ENCODE measurements at regions not wholly inside any gene's neighbourhood (a gene's known extent, or its start where the extent isn't known, plus 50 kb on each side); places are given as distances from the start of the nearest gene placed in this dataset.

- no peaks in the 10 kb centered on the region for H3K9me3 ChIP-seq (ENCODE audit: low read depth, low read length)
- no peaks in the 10 kb centered on the region for H3K27me3 ChIP-seq (ENCODE audit: insufficient read depth, low read length)
- H3K4me3 ChIP-seq (ENCODE audit: low read length), result no peak overlapping the region
- H3K4me1 ChIP-seq (ENCODE audit: insufficient read depth, low read length), result no peaks in the 10 kb centered on the region
Measured at GRCh38 chr13:99805361-99805760, 166.2 kb downstream of the ZIC5 start.

- no peaks in the 10 kb centered on the region for H3K4me1 ChIP-seq (ENCODE audit: insufficient read depth, low read length)
- H3K9me3 ChIP-seq (ENCODE audit: low read depth, low read length), result no peaks in the 10 kb centered on the region
- H3K27me3 ChIP-seq (ENCODE audit: insufficient read depth, low read length), result no peaks in the 10 kb centered on the region
- H3K4me3 ChIP-seq (ENCODE audit: low read length), result no peak overlapping the region
Measured at GRCh38 chr13:99803141-99803540, 168.4 kb downstream of the ZIC5 start.

GRCh38 chr13:99802416-99802815, 169.2 kb downstream of the ZIC5 start:
- Histone ChIP-seq H3K9me3 (ENCODE audit: low read depth, low read length) (no peaks in the 10 kb centered on the region), H3K27me3 (ENCODE audit: insufficient read depth, low read length) (no peaks in the 10 kb centered on the region), H3K4me1 (ENCODE audit: insufficient read depth, low read length) (no peaks in the 10 kb centered on the region), H3K4me3 (ENCODE audit: low read length) (no peak overlapping the region)

GRCh38 chr13:99800951-99801350, 170.6 kb downstream of the ZIC5 start:
- H3K27me3 ChIP-seq (ENCODE audit: insufficient read depth, low read length), result no peaks in the 10 kb centered on the region
- H3K4me3 ChIP-seq (ENCODE audit: low read length), result no peak overlapping the region
- H3K4me1 ChIP-seq (ENCODE audit: insufficient read depth, low read length), result no peaks in the 10 kb centered on the region
- no peaks in the 10 kb centered on the region for H3K9me3 ChIP-seq (ENCODE audit: low read depth, low read length)

- no peak overlapping the region for H3K4me3 ChIP-seq (ENCODE audit: low read length)
- H3K9me3 ChIP-seq (ENCODE audit: low read depth, low read length), result no peaks in the 10 kb centered on the region
- no peaks in the 10 kb centered on the region for H3K27me3 ChIP-seq (ENCODE audit: insufficient read depth, low read length)
- no peaks in the 10 kb centered on the region for H3K4me1 ChIP-seq (ENCODE audit: insufficient read depth, low read length)
Measured at GRCh38 chr13:99800011-99800410, 171.6 kb downstream of the ZIC5 start.

- no peaks in the 10 kb centered on the region for H3K4me1 ChIP-seq (ENCODE audit: insufficient read depth, low read length)
- H3K9me3 ChIP-seq (ENCODE audit: low read depth, low read length), result no peaks in the 10 kb centered on the region
- H3K27me3 ChIP-seq (ENCODE audit: insufficient read depth, low read length), result no peaks in the 10 kb centered on the region
- no peak overlapping the region for H3K4me3 ChIP-seq (ENCODE audit: low read length)
Measured at GRCh38 chr13:99798756-99799155, 172.8 kb downstream of the ZIC5 start.

GRCh38 chr13:99797691-99798090, 173.9 kb downstream of the ZIC5 start:
- Histone ChIP-seq H3K27me3 (ENCODE audit: insufficient read depth, low read length) (no peaks in the 10 kb centered on the region), H3K9me3 (ENCODE audit: low read depth, low read length) (no peaks in the 10 kb centered on the region), H3K4me1 (ENCODE audit: insufficient read depth, low read length) (no peaks in the 10 kb centered on the region), H3K4me3 (ENCODE audit: low read length) (no peak overlapping the region)

- H3K9me3 ChIP-seq (ENCODE audit: low read depth, low read length), result no peaks in the 10 kb centered on the region
- no peaks in the 10 kb centered on the region for H3K27me3 ChIP-seq (ENCODE audit: insufficient read depth, low read length)
- no peak overlapping the region for H3K4me3 ChIP-seq (ENCODE audit: low read length)
- no peaks in the 10 kb centered on the region for H3K4me1 ChIP-seq (ENCODE audit: insufficient read depth, low read length)
Measured at GRCh38 chr13:99796175-99796819, 175.3 kb downstream of the ZIC5 start.

- Histone ChIP-seq H3K4me3 (ENCODE audit: low read length) (no peak overlapping the region), H3K27me3 (ENCODE audit: insufficient read depth, low read length) (no peaks in the 10 kb centered on the region), H3K9me3 (ENCODE audit: low read depth, low read length) (no peaks in the 10 kb centered on the region), H3K4me1 (ENCODE audit: insufficient read depth, low read length) (no peaks in the 10 kb centered on the region)
Measured at GRCh38 chr13:99792079-99792921, 179.3 kb downstream of the ZIC5 start.

- Histone ChIP-seq H3K9me3 (ENCODE audit: low read depth, low read length) (no peaks in the 10 kb centered on the region), H3K4me3 (ENCODE audit: low read length) (no peak overlapping the region), H3K4me1 (ENCODE audit: insufficient read depth, low read length) (no peaks in the 10 kb centered on the region), H3K27me3 (ENCODE audit: insufficient read depth, low read length) (no peaks in the 10 kb centered on the region)
Measured at GRCh38 chr13:99782669-99783068, 188.9 kb downstream of the ZIC5 start.

GRCh38 chr13:99778500-99778899, 193.1 kb downstream of the ZIC5 start:
- Histone ChIP-seq H3K27me3 (ENCODE audit: insufficient read depth, low read length) (no peaks in the 10 kb centered on the region), H3K4me1 (ENCODE audit: insufficient read depth, low read length) (no peaks in the 10 kb centered on the region), H3K4me3 (ENCODE audit: low read length) (no peak overlapping the region), H3K9me3 (ENCODE audit: low read depth, low read length) (no peaks in the 10 kb centered on the region)

GRCh38 chr13:99777873-99778272, 193.7 kb downstream of the ZIC5 start:
- H3K4me1 ChIP-seq (ENCODE audit: insufficient read depth, low read length), result no peaks in the 10 kb centered on the region
- no peaks in the 10 kb centered on the region for H3K27me3 ChIP-seq (ENCODE audit: insufficient read depth, low read length)
- no peak overlapping the region for H3K4me3 ChIP-seq (ENCODE audit: low read length)
- H3K9me3 ChIP-seq (ENCODE audit: low read depth, low read length), result no peaks in the 10 kb centered on the region

GRCh38 chr13:99774644-99775043, 196.9 kb downstream of the ZIC5 start:
- H3K4me1 ChIP-seq (ENCODE audit: insufficient read depth, low read length), result no peaks in the 10 kb centered on the region
- no peaks in the 10 kb centered on the region for H3K9me3 ChIP-seq (ENCODE audit: low read depth, low read length)
- no peak overlapping the region for H3K4me3 ChIP-seq (ENCODE audit: low read length)
- no peaks in the 10 kb centered on the region for H3K27me3 ChIP-seq (ENCODE audit: insufficient read depth, low read length)

GRCh38 chr13:99768986-99769385, 202.6 kb downstream of the ZIC5 start:
- no peak overlapping the region for H3K4me3 ChIP-seq (ENCODE audit: low read length)
- no peaks in the 10 kb centered on the region for H3K27me3 ChIP-seq (ENCODE audit: insufficient read depth, low read length)
- peaks cover 17% of the 10 kb centered on the region for H3K9me3 ChIP-seq (ENCODE audit: low read depth, low read length)
- H3K4me1 ChIP-seq (ENCODE audit: insufficient read depth, low read length), result no peaks in the 10 kb centered on the region

GRCh38 chr13:99766641-99767045, 204.9 kb downstream of the ZIC5 start:
- no peak overlapping the region for H3K4me3 ChIP-seq (ENCODE audit: low read length)
- H3K4me1 ChIP-seq (ENCODE audit: insufficient read depth, low read length), result no peaks in the 10 kb centered on the region
- peaks cover 23% of the 10 kb centered on the region for H3K9me3 ChIP-seq (ENCODE audit: low read depth, low read length)
- no peaks in the 10 kb centered on the region for H3K27me3 ChIP-seq (ENCODE audit: insufficient read depth, low read length)

- H3K27me3 ChIP-seq (ENCODE audit: insufficient read depth, low read length), result no peaks in the 10 kb centered on the region
- no peaks in the 10 kb centered on the region for H3K4me1 ChIP-seq (ENCODE audit: insufficient read depth, low read length)
- peaks cover 23% of the 10 kb centered on the region for H3K9me3 ChIP-seq (ENCODE audit: low read depth, low read length)
- H3K4me3 ChIP-seq (ENCODE audit: low read length), result no peak overlapping the region
Measured at GRCh38 chr13:99765869-99766268, 205.7 kb downstream of the ZIC5 start.
